H1 (cell line): ENCODE measurements at regions not wholly inside any gene's neighbourhood (a gene's known extent, or its start where the extent isn't known, plus 50 kb on each side); places are given as distances from the start of the nearest gene placed in this dataset.

Experiments
- CTCF ChIA-PET: fragments of 300-600 bp; sonication (Branson Sonifier 250); formaldehyde crosslinking; loops from one replicate; lab custom pipeline; 2021; ENCODE audit not compliant: partially characterized antibody; lab: Charles Lee
- POLR2A ChIA-PET: fragments of 300-600 bp; sonication (Branson Sonifier 250); formaldehyde crosslinking; loops from one replicate; lab custom pipeline; 2021; ENCODE audit warnings: inconsistent platforms; ENCODE audit not compliant: partially characterized antibody; lab: Charles Lee
- DNase-seq, 2 experiments: peaks; one replicate each; pipeline versions ENCODE4 v3.0.0 to v3.0.0-alpha.2; 2010 to 2022; ENCODE audit warnings: low spot score in 2 of 2, low read depth in 1 of 2, mixed read lengths in 1 of 2
- FAIRE-seq: peaks from 2 replicates; lab custom pipeline; 2011; peaks lifted over from hg19 to GRCh38; lab: Jason Lieb, UNC
- H2AFZ ChIP-seq: 2 replicates; pipeline ENCODE4 v1.8.1; 2012; ENCODE audit warnings: low read length, inconsistent platforms
- H2AK5ac ChIP-seq: 2 replicates; pipeline ENCODE4 v1.6.1; 2013; ENCODE audit warnings: low read depth, low read length
- H2BK120ac ChIP-seq: replicated peaks from 2 replicates; pipeline ENCODE3; 2013; ENCODE audit warnings: low read depth, low read length, inconsistent platforms
- H2BK12ac ChIP-seq: 2 replicates; pipeline ENCODE4 v1.6.1; 2013; ENCODE audit warnings: low read depth, low read length
- H2BK15ac ChIP-seq: 2 replicates; pipeline ENCODE4 v1.6.1; 2013; ENCODE audit warnings: low read length
- H2BK20ac ChIP-seq: 2 replicates; pipeline ENCODE4 v1.6.1; 2013; ENCODE audit warnings: low read length
- H2BK5ac ChIP-seq: 2 replicates; pipeline ENCODE4 v1.6.1; 2013; ENCODE audit warnings: low read depth, low read length
- H3K14ac ChIP-seq: 2 replicates; pipeline ENCODE4 v1.6.1; 2013; ENCODE audit warnings: inconsistent platforms; ENCODE audit not compliant: insufficient read length
- H3K18ac ChIP-seq: 2 replicates; pipeline ENCODE4 v1.6.1; 2013; ENCODE audit warnings: low read length; ENCODE audit errors: extremely low read depth
- H3K23ac ChIP-seq: 2 replicates; pipeline ENCODE4 v1.6.1; 2013; ENCODE audit warnings: inconsistent platforms; ENCODE audit not compliant: insufficient read length
- H3K23me2 ChIP-seq: 2 replicates; pipeline ENCODE4 v1.6.1; 2013; ENCODE audit warnings: low read depth, low read length
- H3K27ac ChIP-seq: 2 replicates; pipeline ENCODE4 v1.6.1; 2011; ENCODE audit warnings: low read depth, low read length, inconsistent platforms
- H3K27me3 ChIP-seq, 4 experiments: replicated peaks in 1 of 4; 1 replicate in 1 of 4; 2 replicates in 3 of 4; pipeline versions ENCODE4 v1.6.1 to v1.8.1; 2011 to 2013; ENCODE audit warnings: low read length in 3 of 4, mild to moderate bottlenecking in 3 of 4, inconsistent platforms in 2 of 4, mixed read lengths in 2 of 4, moderate library complexity in 1 of 4; ENCODE audit not compliant: control insufficient read depth in 3 of 4, insufficient read depth in 3 of 4; ENCODE audit errors: extremely low read depth in 1 of 4
- H3K36me3 ChIP-seq, 4 experiments: 2 replicates each; pipeline versions ENCODE4 v1.6.1 to v1.8.1; 2011 to 2013; ENCODE audit warnings: mild to moderate bottlenecking in 4 of 4, low read length in 3 of 4, moderate library complexity in 2 of 4, control low read depth in 1 of 4, inconsistent platforms in 1 of 4; ENCODE audit not compliant: insufficient read depth in 4 of 4, control insufficient read depth in 2 of 4
- H3K4ac ChIP-seq: replicated peaks from 2 replicates; pipeline ENCODE3; 2013; ENCODE audit warnings: low read length, low read depth, mixed read lengths, inconsistent platforms; ENCODE audit not compliant: insufficient read length
- H3K4me1 ChIP-seq, 4 experiments: replicated peaks in 1 of 4; 1 replicate in 1 of 4; 2 replicates in 3 of 4; pipeline versions ENCODE4 v1.6.1 to v1.8.1; 2011 to 2013; ENCODE audit warnings: low read length in 3 of 4, inconsistent platforms in 2 of 4, mixed read lengths in 1 of 4; ENCODE audit not compliant: insufficient read depth in 4 of 4, control insufficient read depth in 3 of 4
- H3K4me2 ChIP-seq, 2 experiments: 2 replicates each; pipeline versions ENCODE4 v1.6.1 to v1.8.1; 2011 to 2013; ENCODE audit warnings: low read depth in 2 of 2, low read length in 2 of 2, control low read depth in 1 of 2, inconsistent platforms in 1 of 2, mild to moderate bottlenecking in 1 of 2; ENCODE audit not compliant: insufficient read depth in 1 of 2
- H3K4me3 ChIP-seq, 4 experiments: fragments of 200-600, 300-600 bp in 1 of 4; sonication (generic), shearing (Covaris generic), sonication (Bioruptor Twin) in 1 of 4; 2 replicates each; pipeline versions ENCODE4 v1.5.1 to v1.8.1; 2011 to 2016; ENCODE audit warnings: low read length in 4 of 4, low read depth in 3 of 4, control low read depth in 2 of 4, inconsistent platforms in 2 of 4, mild to moderate bottlenecking in 2 of 4, mixed read lengths in 1 of 4, moderate library complexity in 1 of 4; ENCODE audit not compliant: insufficient read depth in 2 of 4; ENCODE audit errors: extremely low read depth in 1 of 4
- H3K56ac ChIP-seq: replicated peaks from 2 replicates; pipeline ENCODE3; 2013; ENCODE audit warnings: low read depth, mild to moderate bottlenecking, mixed read lengths, low read length, inconsistent platforms; ENCODE audit not compliant: insufficient read length
- H3K79me1 ChIP-seq: 2 replicates; pipeline ENCODE4 v1.6.1; 2013; ENCODE audit warnings: low read depth, low read length, control low read depth
- H3K79me2 ChIP-seq, 2 experiments: 2 replicates each; pipeline versions ENCODE4 v1.6.1 to v1.8.1; 2012 to 2013; ENCODE audit warnings: low read length in 2 of 2, mild to moderate bottlenecking in 2 of 2, inconsistent platforms in 1 of 2; ENCODE audit not compliant: insufficient read depth in 2 of 2, control insufficient read depth in 1 of 2
- H3K9ac ChIP-seq, 4 experiments: replicated peaks in 1 of 4; 1 replicate in 1 of 4; 2 replicates in 3 of 4; pipeline versions ENCODE4 v1.6.1 to v1.8.1; 2011 to 2013; ENCODE audit warnings: low read depth in 3 of 4, low read length in 3 of 4, control low read depth in 2 of 4, mild to moderate bottlenecking in 2 of 4, moderate library complexity in 2 of 4, inconsistent platforms in 1 of 4; ENCODE audit errors: extremely low read depth in 1 of 4
- H3K9me3 ChIP-seq, 2 experiments: 2 replicates each; pipeline versions ENCODE4 v1.6.1 to v1.8.1; 2012 to 2013; ENCODE audit warnings: mild to moderate bottlenecking in 2 of 2, moderate library complexity in 2 of 2, control low read depth in 1 of 2, inconsistent platforms in 1 of 2, low read depth in 1 of 2, low read length in 1 of 2, mixed read lengths in 1 of 2; ENCODE audit not compliant: insufficient read depth in 2 of 2
- H4K20me1 ChIP-seq, 2 experiments: replicated peaks in 1 of 2; 2 replicates each; pipeline versions ENCODE3 to v1.8.1; 2011 to 2013; ENCODE audit warnings: inconsistent platforms in 2 of 2, low read length in 2 of 2, mild to moderate bottlenecking in 1 of 2; ENCODE audit not compliant: insufficient read depth in 2 of 2, control insufficient read depth in 1 of 2
- H4K5ac ChIP-seq: 2 replicates; pipeline ENCODE4 v1.6.1; 2013; ENCODE audit warnings: low read length, low read depth, mixed read lengths, inconsistent platforms; ENCODE audit not compliant: insufficient read length
- H4K8ac ChIP-seq: 2 replicates; pipeline ENCODE4 v1.8.0; 2013; ENCODE audit warnings: mild to moderate bottlenecking, moderate library complexity, low read length, inconsistent platforms; ENCODE audit not compliant: insufficient read depth; ENCODE audit errors: extremely low read depth
- H4K91ac ChIP-seq: replicated peaks from 2 replicates; pipeline ENCODE3; 2013; ENCODE audit warnings: low read length, mixed read lengths, inconsistent platforms; ENCODE audit not compliant: insufficient read length
- ASH2L ChIP-seq: fragments of 200-600, 300-600 bp; sonication (generic); IDR thresholded peaks from one replicate; pipeline ENCODE4 v1.7.1; 2017; ENCODE audit warnings: low read length
- ATF3 ChIP-seq: IDR thresholded peaks from 2 replicates; pipeline ENCODE4 v1.6.1; 2011; ENCODE audit warnings: low read depth, mild to moderate bottlenecking, low read length; ENCODE audit not compliant: insufficient read depth
- CBX8 ChIP-seq: fragments of 300-800, 300-1000 bp; sonication (generic); IDR thresholded peaks from 2 replicates; pipeline ENCODE4 v1.7.1; 2016; ENCODE audit warnings: low read depth, low read length, borderline replicate concordance
- MAX ChIP-seq: IDR thresholded peaks from 2 replicates; pipeline ENCODE4 v1.6.1; 2012; ENCODE audit warnings: inconsistent platforms
- NANOG ChIP-seq: IDR thresholded peaks from 2 replicates; pipeline ENCODE4 v1.6.1; 2011; ENCODE audit warnings: low read length, low read depth, mild to moderate bottlenecking, inconsistent platforms; ENCODE audit not compliant: insufficient read depth, poor library complexity, severe bottlenecking
- PHF8 ChIP-seq: fragments of 200-600 bp; sonication (generic); conservative IDR thresholded peaks from 2 replicates; pipeline ENCODE4 v1.7.1; 2012; ENCODE audit warnings: low read depth, mild to moderate bottlenecking, inconsistent platforms, low read length, moderate library complexity
- POLR2AphosphoS5 ChIP-seq: IDR thresholded peaks from 2 replicates; pipeline ENCODE4 v1.6.1; 2011; ENCODE audit warnings: low read depth, low read length
- RFX5 ChIP-seq: IDR thresholded peaks from 2 replicates; pipeline ENCODE4 v1.6.1; 2011; ENCODE audit warnings: low read depth, low read length, improper control_type of control experiment, borderline replicate concordance
- SIRT6 ChIP-seq: IDR thresholded peaks from one replicate; pipeline ENCODE4 v1.7.1; 2012; ENCODE audit warnings: low read length, inconsistent platforms
- SRF ChIP-seq: IDR thresholded peaks from 2 replicates; pipeline ENCODE4 v1.6.1; 2011; ENCODE audit warnings: mild to moderate bottlenecking, low read depth, low read length, moderate library complexity
- SUZ12 ChIP-seq: fragments of 200-600 bp; sonication (generic); IDR thresholded peaks from 2 replicates; pipeline ENCODE4 v1.6.1; 2012; ENCODE audit warnings: mild to moderate bottlenecking, inconsistent platforms, low read length, moderate library complexity, mixed read lengths
- TBP ChIP-seq: IDR thresholded peaks from 2 replicates; pipeline ENCODE4 v1.6.1; 2011; ENCODE audit warnings: low read depth, low read length, improper control_type of control experiment
- YY1 ChIP-seq: IDR thresholded peaks from 2 replicates; pipeline ENCODE4 v1.6.1; 2011; ENCODE audit warnings: low read depth, mild to moderate bottlenecking, low read length
- WGBS, 2 experiments: shearing (Covaris generic) in 1 of 2; methylation state at CpG; one replicate each; pipeline versions ENCODE4 v1.1.6 to v1.1.7; 2013 to 2015; ENCODE audit warnings: low lambda C conversion rate in 2 of 2, mixed read lengths in 2 of 2, inconsistent platforms in 1 of 2, low coverage in 1 of 2, missing lambda C conversion rate in 1 of 2; ENCODE audit not compliant: insufficient replicate concordance in 2 of 2, insufficient coverage in 1 of 2, insufficient read length in 1 of 2; ENCODE audit errors: extremely low coverage in 1 of 2, missing lambda C conversion rate in 1 of 2; 5-methylcytosine and 5-hydroxymethylcytosine counted together

- Histone ChIP-seq H3K36me3 (no peaks in the 10 kb centered on the region), H3K79me1 (no peaks in the 10 kb centered on the region), H3K27ac (no peak overlapping the region), H2BK5ac (no peak overlapping the region), H3K4me3 (no peak overlapping the region), H3K14ac (no peak overlapping the region), H4K91ac (no peak overlapping the region), H4K5ac (no peak overlapping the region), H2BK20ac (no peak overlapping the region), H3K56ac (no peak overlapping the region), H3K4me2 (no peak overlapping the region), H3K27me3 (no peaks in the 10 kb centered on the region), H4K20me1 (no peaks in the 10 kb centered on the region), H3K23ac (no peak overlapping the region), H3K9ac (no peak overlapping the region), H2BK15ac (no peak overlapping the region), H2BK12ac (no peak overlapping the region), H2BK120ac (no peak overlapping the region), H3K23me2 (no peaks in the 10 kb centered on the region), H2AFZ (no peak overlapping the region), H2AK5ac (no peak overlapping the region), H3K18ac (no peak overlapping the region), H3K4ac (no peak overlapping the region), H3K79me2 (no peaks in the 10 kb centered on the region), H3K9me3 (no peaks in the 10 kb centered on the region), H4K8ac (no peak overlapping the region), H3K4me1 (no peaks in the 10 kb centered on the region)
- CTCF ChIA-PET: no interaction called here
- 95% methylated on average over 1 of the region's 1 CpG; no CpG with 5 or more reads in 1 of the 2 experiments for WGBS, 2 experiments
- POLR2A ChIA-PET: no interaction called here
- TF ChIP-seq RFX5 (no peak), CBX8 (no peak), SUZ12 (no peak), NANOG (no peak), SIRT6 (no peak), YY1 (no peak), PHF8 (no peak), MAX (no peak), SRF (no peak), POLR2AphosphoS5 (no peak), TBP (no peak), ATF3 (no peak), ASH2L (no peak)
- DNase-seq (no peak), FAIRE-seq (no peak)
Measured at GRCh38 chr4:98210281-98210680, 50.9 kb upstream of the RAP1GDS1 start.
